GM12891 (cell line): ENCODE measurements at regions not wholly inside any gene's neighbourhood (a gene's known extent, or its start where the extent isn't known, plus 50 kb on each side); places are given as distances from the start of the nearest gene placed in this dataset.

Experiments used
- PAX5 ChIP-seq: IDR thresholded peaks from 2 replicates; pipeline ENCODE4 v1.6.1; 2011; ENCODE audit warnings: low read length, moderate library complexity, mild to moderate bottlenecking; ENCODE audit not compliant: insufficient read depth, severe bottlenecking
- POLR2A ChIP-seq: IDR thresholded peaks from 2 replicates; pipeline ENCODE4 v1.6.1; 2011; ENCODE audit warnings: low read depth, low read length, control low read depth
- POLR2AphosphoS5 ChIP-seq: IDR thresholded peaks from 2 replicates; pipeline ENCODE4 v1.6.1; 2011; ENCODE audit warnings: low read depth, low read length, control low read depth
- POU2F2 ChIP-seq: IDR thresholded peaks from 2 replicates; pipeline ENCODE4 v1.6.1; 2011; ENCODE audit warnings: low read depth, mild to moderate bottlenecking, control low read depth, low read length, moderate library complexity
- SPI1 ChIP-seq: IDR thresholded peaks from 2 replicates; pipeline ENCODE4 v1.6.1; 2011; ENCODE audit warnings: low read depth, low read length, control low read depth
- TAF1 ChIP-seq: IDR thresholded peaks from 2 replicates; pipeline ENCODE4 v1.6.1; 2011; ENCODE audit warnings: low read depth, low read length, control low read depth

DNA sequence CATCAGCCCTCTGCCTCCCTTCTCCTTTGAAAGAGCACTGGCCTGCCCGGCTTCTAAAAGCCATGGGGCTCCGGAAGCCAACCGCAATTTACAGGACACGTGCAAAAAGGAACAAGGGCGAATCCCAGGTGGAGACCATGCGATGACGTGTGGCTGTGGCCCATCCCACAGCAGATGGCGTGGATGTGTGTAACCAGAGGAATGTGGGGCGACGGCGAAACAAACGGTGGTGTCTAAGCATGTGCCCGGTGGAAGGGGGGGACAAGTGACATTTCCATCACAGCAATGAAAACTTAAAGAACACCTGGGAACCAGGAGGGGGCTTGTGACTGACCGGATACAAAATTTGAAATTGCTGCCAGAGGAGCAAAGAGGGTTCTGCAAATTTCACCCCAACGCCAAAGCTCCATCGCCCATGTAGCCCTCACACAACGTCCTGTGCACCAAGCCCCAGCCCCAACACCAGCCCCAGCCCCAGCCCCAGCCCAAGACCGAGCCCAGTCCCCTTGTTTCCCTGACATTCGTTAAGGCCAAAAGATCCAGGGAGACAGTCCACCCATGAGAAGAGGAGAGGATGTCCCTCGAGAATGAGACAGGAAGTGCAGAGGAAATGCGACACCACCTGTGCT, 159.7 kb upstream of the ZNF337 start:
- TF ChIP-seq POLR2A (no peak), POLR2AphosphoS5 (no peak), SPI1 (no peak), TAF1 (no peak), PAX5 (no peak), POU2F2 (no peak)
